Calu3 (cell line): ENCODE measurements at regions not wholly inside any gene's neighbourhood (a gene's known extent, or its start where the extent isn't known, plus 50 kb on each side); places are given as distances from the start of the nearest gene placed in this dataset.

Source experiments
- BruUV-seq: library from RNA; stranded (reverse); fragments of 400-500 nt; replicated peaks from 2 replicates; lab custom pipeline; 2021; lab: Mats Ljungman, UMichigan
- CTCF ChIA-PET: fragments of 300-600 bp; sonication (Branson Sonifier 250); formaldehyde crosslinking; loops from one replicate; lab custom pipeline; 2022; ENCODE audit warnings: antibody characterized with exemption; lab: Charles Lee
- DNase-seq: peaks from one replicate; pipeline ENCODE4 v3.0.0; 2022
- H3K27ac Mint-ChIP-seq: one replicate; pipeline ENCODE4 v1.8.0; 2022; ENCODE audit warnings: mixed read lengths; ENCODE audit not compliant: unreplicated experiment
- H3K27me3 Mint-ChIP-seq: one replicate; pipeline ENCODE4 v1.8.0; 2022; ENCODE audit warnings: mixed read lengths; ENCODE audit not compliant: unreplicated experiment
- H3K36me3 Mint-ChIP-seq: one replicate; pipeline ENCODE4 v1.8.0; 2022; ENCODE audit warnings: mild to moderate bottlenecking, moderate library complexity, mixed read lengths; ENCODE audit not compliant: insufficient read depth, unreplicated experiment
- H3K4me1 Mint-ChIP-seq: one replicate; pipeline ENCODE4 v1.8.0; 2022; ENCODE audit warnings: mild to moderate bottlenecking, low read depth, mixed read lengths; ENCODE audit not compliant: unreplicated experiment
- H3K4me3 Mint-ChIP-seq: one replicate; pipeline ENCODE4 v1.8.0; 2022; ENCODE audit warnings: mild to moderate bottlenecking, low read depth, moderate library complexity, mixed read lengths; ENCODE audit not compliant: unreplicated experiment
- H3K9me3 Mint-ChIP-seq: one replicate; pipeline ENCODE4 v1.8.0; 2022; ENCODE audit warnings: low read depth, mixed read lengths; ENCODE audit not compliant: unreplicated experiment
- intact Hi-C: fragments of 100-400 bp; cut with micrococcal nuclease; formaldehyde crosslinking; loops from one replicate; pipeline ENCODE4 v1.10.0; 2022; ENCODE audit not compliant: unreplicated experiment
- TF ChIP-seq, protein P1 (sequence below): fragments of 200-600 bp; IDR thresholded peaks from one replicate; pipeline ENCODE4 v1.8.0; 2022; ENCODE audit warnings: antibody characterized with exemption; ENCODE audit not compliant: unreplicated experiment

DNA sequence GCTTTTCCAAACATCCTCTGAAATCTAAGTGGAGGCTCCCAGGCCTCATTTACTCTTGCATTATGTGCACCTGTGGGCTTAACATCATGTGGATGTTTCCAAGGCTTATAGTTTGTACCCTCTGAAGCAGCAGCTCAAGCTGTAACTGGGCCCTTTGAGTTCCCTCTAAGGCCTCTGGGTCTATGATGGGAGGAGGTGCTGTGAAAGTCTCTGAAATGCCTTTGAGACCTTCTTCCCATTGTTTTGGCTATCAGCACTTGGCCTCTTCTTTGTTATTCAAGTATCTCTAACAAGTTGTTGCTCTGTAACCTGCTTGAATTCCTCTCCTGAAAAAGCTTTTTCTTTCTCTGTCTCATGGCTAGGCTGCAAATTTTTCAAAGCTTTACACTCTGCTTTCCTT, 58.1 kb upstream of the MYT1L start:
- BruUV-seq: no TSS peak
- TF ChIP-seq, protein P1, sequence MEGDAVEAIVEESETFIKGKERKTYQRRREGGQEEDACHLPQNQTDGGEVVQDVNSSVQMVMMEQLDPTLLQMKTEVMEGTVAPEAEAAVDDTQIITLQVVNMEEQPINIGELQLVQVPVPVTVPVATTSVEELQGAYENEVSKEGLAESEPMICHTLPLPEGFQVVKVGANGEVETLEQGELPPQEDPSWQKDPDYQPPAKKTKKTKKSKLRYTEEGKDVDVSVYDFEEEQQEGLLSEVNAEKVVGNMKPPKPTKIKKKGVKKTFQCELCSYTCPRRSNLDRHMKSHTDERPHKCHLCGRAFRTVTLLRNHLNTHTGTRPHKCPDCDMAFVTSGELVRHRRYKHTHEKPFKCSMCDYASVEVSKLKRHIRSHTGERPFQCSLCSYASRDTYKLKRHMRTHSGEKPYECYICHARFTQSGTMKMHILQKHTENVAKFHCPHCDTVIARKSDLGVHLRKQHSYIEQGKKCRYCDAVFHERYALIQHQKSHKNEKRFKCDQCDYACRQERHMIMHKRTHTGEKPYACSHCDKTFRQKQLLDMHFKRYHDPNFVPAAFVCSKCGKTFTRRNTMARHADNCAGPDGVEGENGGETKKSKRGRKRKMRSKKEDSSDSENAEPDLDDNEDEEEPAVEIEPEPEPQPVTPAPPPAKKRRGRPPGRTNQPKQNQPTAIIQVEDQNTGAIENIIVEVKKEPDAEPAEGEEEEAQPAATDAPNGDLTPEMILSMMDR: no peak
- no peaks in the 10 kb centered on the region for H3K27me3 Mint-ChIP-seq
- CTCF ChIA-PET: no interaction called here
- intact Hi-C loops: no loop called here
- H3K36me3 Mint-ChIP-seq: no peaks in the 10 kb centered on the region
- peaks cover 15% of the 10 kb centered on the region for H3K9me3 Mint-ChIP-seq
- H3K27ac Mint-ChIP-seq: no peak overlapping the region
- H3K4me1 Mint-ChIP-seq: no peaks in the 10 kb centered on the region
- no peak overlapping the region for H3K4me3 Mint-ChIP-seq
- DNase-seq: no peak
